HG02973 (cell line): ENCODE measurements at regions not wholly inside any gene's neighbourhood (a gene's known extent, or its start where the extent isn't known, plus 50 kb on each side); places are given as distances from the start of the nearest gene placed in this dataset.
"Not testable (repeated sequence)": the region's sequence is repeated elsewhere in the genome, so short reads cannot be mapped to it uniquely, and the experiment has no call there.

ENCODE experiments used
- ATAC-seq: cut with Tn5 transposase; IDR thresholded peaks from one replicate; pipeline ENCODE4 v1.9.1; 2021; ENCODE audit warnings: moderate library complexity; ENCODE audit not compliant: unreplicated experiment

DNA sequence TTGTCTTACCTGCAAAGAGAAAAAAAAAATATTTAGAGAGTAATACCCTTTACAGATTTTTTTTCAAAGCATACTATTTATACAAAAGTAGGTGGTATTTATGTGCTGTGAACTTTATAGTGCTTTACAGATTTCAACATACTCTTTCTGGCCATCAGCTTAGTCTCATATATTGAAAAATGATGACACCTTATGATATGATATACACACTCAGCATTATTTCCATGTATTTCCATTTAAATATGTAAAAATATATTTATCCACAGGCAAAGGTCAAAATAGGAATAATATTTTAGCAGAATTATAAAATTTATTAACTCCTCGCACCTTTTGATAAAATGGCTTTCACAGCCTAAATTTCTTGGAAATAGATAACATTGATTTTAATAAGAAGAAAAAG is 815.8 kb upstream of the EPHA5 start:
- no peak for ATAC-seq

- ATAC-seq: no peak
Observed at GRCh38 chr4:66482186-66482585, 811.9 kb upstream of the EPHA5 start.

GRCh38 chr4:66475596-66475995 is 805.3 kb upstream of the EPHA5 start:
- ATAC-seq: no peak

GRCh38 chr4:66465111-66465510 is 794.8 kb upstream of the EPHA5 start:
- no peak for ATAC-seq

- not testable (repeated sequence) for ATAC-seq
Observed at GRCh38 chr4:66462890-66463289, 792.6 kb upstream of the EPHA5 start.

DNA sequence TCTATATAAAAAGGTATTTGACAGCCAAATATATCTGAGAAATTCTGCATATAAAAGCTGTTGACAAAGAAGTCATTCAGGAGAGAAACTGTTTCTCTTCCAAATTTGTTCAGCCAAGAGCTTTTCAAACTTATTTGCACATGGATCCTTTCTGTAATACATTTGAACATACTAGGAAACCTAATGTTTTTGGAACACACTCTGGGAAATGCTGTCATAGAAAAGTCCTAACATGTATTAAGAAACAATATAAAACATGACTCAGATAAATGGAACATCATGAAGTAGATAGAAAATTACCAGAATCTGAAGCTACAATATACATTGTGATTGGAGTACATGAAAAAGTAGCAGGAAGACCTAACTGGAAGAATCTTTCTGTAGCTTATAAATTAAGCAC is 781.5 kb upstream of the EPHA5 start:
- ATAC-seq: no peak

DNA sequence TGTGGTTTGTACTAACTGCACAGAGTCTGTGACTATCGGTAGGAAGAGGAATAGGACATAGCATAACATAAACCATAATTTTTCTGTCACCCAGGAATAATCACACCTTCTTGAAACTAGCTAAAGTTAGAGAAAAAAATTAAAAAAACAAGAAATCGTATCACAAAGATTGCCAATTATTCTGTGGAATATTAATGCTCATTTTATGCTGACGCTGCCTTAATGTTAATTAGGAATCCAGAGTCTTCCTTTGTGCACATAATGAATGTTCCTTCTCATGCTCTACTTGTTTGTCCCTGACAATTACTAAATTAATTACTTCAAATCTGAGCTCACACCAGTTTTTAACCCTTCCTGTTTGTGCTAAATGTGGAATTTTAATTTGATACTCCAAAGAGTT is 772.7 kb upstream of the EPHA5 start:
- ATAC-seq: no peak

DNA sequence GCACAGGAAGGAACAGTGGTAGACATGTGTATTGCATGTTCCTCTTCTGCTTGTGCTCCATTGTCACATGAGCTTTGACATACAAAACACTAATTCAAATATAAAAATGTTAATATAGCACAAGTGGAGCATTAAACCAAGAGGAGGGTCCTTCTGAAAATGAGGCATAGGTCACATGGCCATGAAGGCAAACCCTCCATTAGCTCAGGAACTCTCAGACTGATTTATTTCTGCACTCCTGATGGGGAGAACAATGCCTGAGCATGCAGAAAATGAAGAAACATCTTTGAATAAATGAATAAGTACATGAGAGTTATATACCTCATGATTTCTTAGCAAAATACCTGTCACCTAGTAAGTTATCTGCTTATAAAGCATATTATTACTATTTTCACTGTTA is 769.2 kb upstream of the EPHA5 start:
- no peak for ATAC-seq

DNA sequence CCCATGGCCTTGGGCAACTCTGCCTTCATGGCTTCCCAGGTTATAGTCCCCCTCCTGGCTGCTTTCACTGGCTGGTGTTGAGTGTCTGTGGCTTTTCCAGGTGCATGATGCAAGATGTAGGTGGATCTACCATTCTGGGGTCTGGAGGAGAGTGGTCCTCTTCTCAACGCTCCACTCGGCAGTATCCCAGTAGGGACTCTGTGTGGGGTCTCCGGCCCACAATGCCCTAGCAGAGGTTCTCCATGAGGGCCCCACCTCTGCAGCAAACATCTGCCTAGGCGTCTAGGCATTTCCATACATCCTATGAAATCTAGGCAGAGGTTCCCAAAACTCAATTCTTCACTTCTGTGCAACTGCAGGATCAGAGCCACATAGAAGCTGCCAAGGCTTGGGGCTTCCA is 763.4 kb upstream of the EPHA5 start:
- no peak for ATAC-seq

DNA sequence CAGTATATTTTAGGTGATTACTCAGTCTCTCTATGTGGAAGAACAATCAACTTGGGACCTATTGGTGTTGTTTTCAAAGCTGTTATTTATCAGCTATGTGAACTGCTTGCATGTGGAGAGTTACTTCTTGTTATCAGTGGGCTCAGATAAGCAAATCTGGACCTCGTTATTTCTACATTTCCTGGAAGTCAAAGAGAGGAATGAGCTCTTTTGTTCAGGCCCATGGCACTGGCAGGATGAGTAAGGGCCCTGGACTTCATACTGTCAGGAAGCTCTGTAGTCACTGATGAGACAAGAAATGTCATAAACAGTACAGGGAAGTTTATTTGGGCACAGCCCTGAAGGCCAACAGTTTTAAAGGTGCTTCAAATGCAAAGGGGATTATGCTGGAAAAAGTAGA is 760.6 kb upstream of the EPHA5 start:
- no peak for ATAC-seq

- ATAC-seq: no peak
Observed at GRCh38 chr4:66429276-66429675, 759.0 kb upstream of the EPHA5 start.

DNA sequence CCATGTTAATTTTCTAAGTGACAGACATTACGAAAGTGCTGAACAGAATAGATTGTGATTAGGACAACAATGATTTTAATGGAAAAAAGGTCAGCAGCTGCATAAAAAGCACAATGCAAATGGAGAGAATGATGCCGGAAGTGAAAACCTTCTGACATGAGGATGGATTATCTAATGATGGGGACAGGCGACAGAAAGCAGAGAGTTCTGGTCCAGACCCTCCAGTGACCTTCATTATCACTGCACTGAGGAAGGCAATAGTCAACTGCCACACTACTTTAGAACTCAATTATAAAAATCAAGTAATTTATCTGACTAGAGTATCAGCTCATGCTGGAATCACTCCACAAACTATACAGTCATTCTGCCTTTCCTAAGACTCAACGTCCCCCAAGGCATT is 746.1 kb upstream of the EPHA5 start:
- ATAC-seq: no peak

DNA sequence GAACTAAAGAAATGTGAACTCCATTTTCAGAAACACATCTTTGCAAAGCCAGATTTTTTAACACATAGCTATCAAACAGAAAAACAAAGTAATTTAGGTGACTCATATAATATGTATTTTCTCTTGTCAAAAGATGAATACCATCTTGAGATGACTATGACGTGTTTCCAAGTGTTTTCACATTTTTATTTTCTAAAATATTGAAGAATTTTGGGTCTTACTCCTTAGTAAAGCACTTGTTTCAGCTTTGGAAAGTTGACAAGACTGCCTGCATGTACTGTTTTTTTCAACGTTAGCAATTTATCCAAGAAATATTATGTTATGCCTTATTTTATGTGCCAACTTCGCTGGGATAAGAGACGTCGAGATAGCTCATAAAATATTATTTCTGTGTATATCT is 733.9 kb upstream of the EPHA5 start:
- no peak for ATAC-seq

DNA sequence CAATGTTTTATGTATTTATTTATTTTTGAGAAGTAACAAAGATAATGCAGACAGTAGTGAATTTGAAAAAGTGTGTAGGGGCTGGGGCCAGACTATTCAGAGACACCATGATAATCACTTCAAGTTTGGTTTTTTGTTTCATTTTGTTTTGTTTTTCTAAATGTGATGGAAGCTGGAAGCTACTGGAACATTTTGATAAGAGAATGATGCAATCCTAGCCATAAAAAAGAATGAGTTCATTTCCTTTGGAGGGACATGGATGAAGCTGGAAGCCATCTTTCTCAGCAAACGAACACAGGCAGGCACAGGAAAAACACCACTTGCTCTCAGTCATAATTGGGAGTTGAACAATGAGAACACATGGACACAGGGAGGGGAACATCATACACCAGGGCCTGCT is 706.6 kb upstream of the EPHA5 start:
- ATAC-seq: no peak

GRCh38 chr4:66376396-66376795 is 706.1 kb upstream of the EPHA5 start:
- ATAC-seq: no peak

GRCh38 chr4:66373268-66373667 is 703.0 kb upstream of the EPHA5 start:
- ATAC-seq: no peak

DNA sequence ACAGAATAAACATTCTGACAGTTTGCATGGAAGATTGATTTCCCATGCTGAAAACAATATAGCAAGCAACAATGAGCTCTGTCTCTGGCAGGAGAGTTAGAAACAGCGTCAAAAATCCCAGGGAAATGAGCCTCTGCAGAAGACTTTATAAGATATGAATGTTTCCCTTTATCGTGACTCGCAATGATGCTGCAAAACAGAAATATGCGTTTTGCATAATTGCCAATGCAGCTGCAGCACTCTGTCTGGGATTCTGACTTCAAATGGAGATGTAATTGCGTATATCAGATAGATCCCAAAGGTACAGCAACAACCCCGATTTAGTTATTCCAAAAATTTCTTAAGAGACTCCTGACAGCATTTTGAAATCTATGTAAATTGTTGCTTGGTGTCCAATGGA is 702.4 kb upstream of the EPHA5 start:
- ATAC-seq: no peak

DNA sequence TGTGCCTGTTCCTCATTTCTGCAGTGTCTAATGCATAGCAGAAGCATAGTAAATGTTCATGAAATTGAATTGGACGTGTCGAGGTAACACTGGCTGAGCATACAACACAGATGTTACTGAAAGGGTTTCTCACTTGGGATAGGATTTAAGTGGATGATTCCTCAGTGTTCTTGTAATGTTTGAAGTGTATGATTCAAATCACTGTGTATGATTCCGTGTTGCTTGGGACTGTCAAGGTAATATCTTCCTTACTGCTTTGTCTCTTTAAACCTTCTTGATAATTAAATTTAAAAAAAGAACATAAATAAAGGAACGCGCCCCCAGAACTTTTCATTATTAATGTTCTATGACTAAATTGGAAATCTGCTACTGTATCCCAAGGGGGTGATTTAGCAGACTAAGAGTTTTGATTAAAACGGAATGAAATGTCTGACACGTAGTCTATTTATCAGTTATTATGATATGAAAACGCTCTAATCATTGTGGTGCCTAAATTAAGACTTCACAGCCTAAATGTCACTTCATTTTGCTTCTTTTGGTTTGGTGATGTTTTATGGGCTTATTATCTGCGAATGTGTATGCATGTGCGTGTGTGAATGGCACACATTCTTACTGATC is 696.9 kb upstream of the EPHA5 start:
- no peak for ATAC-seq

GRCh38 chr4:66360395-66360794 is 690.1 kb upstream of the EPHA5 start:
- ATAC-seq: not testable (repeated sequence)

DNA sequence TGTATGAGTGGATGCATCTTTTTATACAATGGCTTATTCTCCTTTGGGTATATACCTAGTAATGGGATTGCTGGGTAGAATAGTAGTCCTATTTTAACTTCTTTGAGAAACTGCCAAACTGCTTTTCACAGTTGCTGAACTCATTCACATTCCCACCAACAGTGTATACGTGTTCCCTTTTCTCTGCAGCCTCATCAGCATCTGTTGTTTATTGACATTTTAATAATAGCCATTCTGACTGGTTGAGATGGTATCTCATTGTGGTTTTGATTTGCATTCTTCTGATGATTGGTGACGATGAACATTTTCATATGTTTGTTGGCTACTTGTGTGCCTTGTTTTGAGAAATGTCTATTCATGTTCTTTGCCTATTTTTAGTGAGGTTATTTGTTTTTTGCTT is 687.0 kb upstream of the EPHA5 start:
- no peak for ATAC-seq

DNA sequence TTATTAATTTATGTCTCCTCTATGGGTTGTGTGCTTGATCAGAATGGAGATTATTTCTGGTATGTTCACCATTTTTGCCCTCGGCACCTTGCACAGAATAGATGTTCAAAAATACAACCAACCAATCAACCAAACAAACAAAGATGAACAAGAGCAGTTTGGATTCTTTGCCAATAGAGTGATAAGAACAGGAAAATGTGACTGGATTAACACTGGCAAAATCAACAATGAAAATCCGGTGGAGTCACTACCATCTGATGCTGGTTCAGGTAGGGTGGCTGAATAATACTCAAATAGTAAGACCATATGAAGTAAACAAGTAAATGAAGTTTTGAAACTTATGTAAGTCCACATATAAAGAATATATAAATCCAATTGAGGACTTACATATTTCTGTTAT is 685.0 kb upstream of the EPHA5 start:
- ATAC-seq: no peak

- no peak for ATAC-seq
Observed at GRCh38 chr4:66351761-66352160, 681.5 kb upstream of the EPHA5 start.

GRCh38 chr4:66340286-66340893 is 670.1 kb upstream of the EPHA5 start:
- no peak for ATAC-seq
